Activated gamma-delta T cell treated with anti-CD3 and anti-CD28 coated beads, Interleukin-2, amount 50 U/mL, for 16 hours (primary cell): ENCODE measurements at regions not wholly inside any gene's neighbourhood (a gene's known extent, or its start where the extent isn't known, plus 50 kb on each side); places are given as distances from the start of the nearest gene placed in this dataset.

ENCODE experiments used
- DNase-seq: peaks from one replicate; pipeline ENCODE4 v3.0.0-alpha.2; 2020; ENCODE audit warnings: low read depth

DNA sequence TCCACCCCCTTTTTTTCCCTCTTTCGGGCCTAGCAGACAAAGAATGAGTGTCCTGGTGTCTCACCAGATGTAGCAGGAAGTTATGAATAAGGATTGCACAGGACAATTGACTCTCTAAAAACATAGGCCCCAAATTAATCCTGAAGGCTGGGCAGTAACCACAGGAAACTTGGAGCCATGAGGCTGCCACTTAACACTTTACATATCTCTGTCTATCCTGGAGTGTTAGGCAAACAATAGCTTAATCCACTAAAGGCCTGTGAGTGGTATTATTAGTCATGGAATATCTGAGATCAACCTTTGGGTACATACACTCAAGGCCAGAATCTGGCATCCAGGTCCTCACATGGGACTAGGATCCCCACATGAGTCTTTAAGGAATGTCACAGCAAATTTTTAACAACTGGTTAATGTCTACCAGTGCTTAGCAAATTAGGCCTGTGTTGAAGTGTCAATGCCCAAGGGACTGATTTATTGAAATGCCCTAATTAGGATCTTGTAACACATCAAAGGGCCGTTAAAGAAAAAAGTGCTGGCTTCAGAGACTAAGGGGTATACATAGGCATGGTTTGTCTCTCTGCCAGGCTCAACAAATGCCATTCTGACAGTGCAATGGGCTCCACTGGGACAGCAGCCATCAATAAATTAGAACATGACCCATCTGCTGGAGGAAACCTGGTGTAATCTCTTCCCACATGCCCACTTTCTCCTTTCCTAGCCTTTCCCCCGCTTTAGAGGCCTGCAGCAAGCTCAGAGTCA is 196.7 kb upstream of the TBX20 start:
- DNase-seq: no peak

DNA sequence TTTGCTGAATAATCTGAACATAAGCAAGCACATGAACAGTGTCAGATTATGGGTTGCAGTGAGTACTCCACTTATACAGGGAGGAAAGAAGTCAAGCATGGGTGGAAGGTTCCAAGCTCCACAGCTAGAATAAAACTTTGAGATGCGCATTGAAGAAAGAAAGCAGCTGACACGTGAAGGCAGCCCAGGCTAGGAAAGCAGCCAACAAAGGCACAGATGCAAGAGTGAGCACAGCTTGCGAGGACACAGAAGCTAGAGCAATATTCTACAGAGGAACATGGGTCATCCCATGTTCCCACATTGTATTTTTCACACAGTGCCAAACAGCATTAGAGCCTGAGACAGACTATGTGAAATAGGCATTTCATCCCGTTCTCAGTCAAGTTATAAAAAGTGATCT is 194.6 kb upstream of the TBX20 start:
- no peak for DNase-seq

DNA sequence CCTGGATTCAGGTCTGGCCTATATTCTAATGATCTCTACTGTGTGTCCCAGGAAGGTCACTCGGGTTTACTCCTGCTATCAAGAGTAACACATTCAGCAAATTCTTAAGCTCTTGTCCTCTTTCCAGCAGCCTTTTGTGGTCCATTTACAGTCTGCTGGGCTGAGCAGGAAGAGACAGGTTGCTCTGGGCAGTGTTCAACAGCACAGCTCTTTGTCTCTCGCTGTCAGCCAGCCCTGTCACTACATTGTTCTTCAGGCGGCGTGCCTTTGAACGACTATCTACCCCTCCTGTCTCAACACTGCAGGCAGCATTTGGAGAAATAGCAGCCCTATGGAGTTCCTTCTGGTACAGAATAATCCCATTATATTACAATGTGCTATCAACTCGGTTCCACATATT is 192.2 kb upstream of the TBX20 start:
- DNase-seq: no peak

DNA sequence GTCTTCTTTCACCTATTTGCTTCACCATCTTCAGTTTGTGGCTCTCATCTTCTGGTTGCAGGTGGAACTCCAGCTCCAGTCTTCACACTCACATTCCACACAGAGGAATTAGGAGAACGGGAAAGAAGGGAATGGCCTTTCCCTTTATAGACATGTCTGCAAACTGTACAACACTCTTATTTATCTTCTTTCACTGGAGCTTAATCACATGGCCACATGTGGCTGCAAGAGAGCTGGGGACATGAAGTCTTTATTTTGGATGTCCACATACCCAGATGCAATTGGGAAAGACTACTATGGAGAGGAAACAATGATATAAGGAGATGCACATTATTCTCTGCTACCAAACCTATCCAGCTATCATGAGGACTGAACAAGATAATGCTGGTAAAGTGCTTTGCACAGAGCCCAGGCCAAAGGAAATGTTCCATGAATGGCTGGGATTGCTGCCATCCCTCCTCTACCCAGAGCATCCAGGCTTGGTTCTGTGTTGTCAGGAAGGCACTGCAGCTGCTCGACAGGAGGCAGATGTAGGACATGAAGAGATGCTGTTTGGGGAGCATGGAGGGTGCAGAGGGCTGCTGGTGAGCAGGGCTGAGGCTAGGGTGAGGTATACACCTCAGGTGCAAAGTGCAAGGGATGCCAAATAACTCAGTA is 183.8 kb upstream of the TBX20 start:
- no peak for DNase-seq

DNA sequence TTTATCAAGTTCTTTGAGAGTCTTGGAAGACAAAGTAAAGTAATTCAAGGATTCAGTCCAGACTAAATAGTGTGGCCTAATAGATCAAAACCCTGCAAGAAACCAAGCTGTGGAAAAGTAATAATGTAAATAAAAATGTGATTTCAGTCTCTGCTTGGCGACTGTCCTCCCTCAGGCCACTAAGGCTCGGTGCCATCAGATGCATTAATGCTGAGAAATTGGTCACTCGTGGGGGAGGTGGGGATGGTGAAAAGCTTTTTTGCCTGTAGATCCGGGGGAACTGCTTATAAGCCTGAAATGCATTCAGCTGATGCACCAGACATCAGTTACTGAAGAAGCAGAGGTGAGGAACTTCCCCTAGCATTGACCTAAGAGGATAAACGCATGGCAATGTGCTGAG is 182.6 kb upstream of the TBX20 start:
- no peak for DNase-seq

DNA sequence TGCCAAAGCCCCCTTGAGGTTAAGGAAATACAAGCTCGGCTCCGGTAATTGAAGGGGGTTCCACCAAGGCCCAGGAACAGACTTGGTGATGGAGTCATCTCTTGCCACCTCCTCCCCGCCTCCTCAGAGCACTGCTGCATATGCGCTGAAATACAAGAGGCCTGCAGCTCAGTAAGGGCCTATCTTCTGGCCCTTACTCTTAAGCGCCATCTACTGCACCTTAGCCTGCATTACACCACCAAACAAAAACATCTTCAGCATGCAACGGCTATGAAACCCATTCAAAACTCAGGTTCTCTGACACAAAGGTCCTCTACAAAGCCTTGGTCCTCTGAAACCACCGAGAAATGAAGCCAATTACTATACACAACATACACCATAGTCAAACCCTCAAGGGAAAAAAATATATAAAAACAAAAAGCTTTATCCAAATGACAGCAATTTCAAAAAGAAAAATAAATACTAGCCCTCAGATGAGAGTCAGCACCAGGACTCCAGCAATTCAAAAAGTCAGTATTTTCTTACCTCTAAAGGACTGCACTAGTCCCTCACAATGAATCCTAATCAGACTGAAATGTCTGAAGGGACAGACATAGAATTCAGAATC is 176.8 kb upstream of the TBX20 start:
- DNase-seq: no peak

DNA sequence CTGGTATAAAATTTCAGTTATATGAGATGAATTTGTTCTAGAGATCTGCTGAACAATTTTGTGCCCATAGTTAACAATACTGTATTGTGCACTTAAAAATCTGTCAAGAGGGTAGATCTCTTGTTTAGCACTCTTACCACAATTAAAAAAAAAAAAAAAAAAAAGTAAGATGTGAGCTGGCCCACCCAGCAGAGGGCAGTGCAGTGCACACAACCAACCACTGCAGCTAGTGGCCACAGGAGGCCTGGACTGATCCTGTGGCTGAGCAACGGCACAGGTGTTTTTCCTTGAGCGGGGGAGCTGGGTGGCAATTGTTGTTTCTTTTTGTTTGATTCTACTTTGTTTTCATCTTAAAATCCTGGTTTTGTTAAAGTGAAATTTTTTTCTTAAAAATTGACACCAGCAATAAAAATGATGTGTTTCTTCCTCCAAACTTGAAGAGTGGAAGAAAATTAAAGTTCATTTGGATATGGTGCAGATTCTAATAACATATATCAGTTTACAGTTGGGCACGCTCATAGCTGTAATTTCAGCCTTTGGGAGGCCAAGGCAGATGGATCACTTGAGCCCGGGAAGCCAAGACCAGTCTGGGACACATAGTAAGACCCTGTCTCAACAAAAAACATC is 171.1 kb upstream of the TBX20 start:
- DNase-seq: peak; percentile 14

DNA sequence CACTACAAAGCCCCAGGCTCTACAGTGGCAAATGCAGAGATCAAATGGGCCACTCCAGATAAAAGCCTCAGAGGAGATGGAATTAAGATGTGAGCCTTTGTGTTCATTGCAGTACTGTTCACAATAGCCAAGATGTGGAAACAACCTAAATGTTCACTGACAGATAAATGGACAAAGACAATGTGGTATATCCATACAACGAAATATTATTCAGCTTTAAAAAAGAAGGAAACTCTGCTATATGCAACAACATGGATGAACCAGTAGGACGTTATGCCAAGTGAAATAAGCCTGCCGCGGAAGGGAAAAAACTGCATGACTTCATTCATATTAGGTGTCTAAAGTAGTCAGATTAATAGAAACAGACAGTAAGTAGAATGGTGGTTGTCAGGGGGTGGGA is 170.5 kb upstream of the TBX20 start:
- no peak for DNase-seq

DNA sequence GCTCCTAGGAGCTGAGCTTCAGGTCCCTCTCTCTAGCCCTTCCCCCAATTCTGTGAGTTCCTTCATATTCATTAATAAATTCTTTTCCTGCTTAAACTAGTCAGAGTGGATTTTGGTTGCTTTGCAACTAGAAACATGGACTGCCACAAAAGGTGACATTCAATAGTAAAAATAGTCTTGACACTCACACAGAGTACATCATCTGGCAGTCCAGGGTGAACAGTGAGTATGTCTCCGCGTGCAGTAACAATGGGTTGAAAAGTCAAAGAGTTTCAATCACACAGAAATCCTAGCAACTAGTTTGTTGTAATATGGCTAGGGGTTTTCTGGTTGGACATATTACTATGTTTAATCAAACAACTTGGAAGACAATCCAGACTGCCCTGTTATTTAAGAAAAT is 168.8 kb upstream of the TBX20 start:
- DNase-seq: no peak

DNA sequence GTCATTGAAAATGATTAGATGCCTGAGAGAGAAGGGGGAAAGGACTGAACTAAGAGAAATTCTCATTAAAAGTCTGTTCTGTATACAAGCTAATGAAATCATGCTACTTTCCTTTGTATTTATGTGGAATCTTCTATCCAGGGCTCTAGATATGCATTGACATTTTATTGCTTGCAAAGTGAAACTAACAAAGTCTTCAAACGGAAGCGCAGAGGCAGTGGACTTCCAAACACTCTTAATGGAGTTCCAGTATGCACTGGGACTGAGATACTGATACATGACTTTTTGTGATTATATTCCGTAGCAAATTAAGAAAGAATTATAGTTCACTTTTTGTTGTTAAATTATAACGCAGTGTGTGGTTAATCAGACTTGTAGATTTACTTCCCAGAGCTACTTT is 166.8 kb upstream of the TBX20 start:
- no peak for DNase-seq

DNA sequence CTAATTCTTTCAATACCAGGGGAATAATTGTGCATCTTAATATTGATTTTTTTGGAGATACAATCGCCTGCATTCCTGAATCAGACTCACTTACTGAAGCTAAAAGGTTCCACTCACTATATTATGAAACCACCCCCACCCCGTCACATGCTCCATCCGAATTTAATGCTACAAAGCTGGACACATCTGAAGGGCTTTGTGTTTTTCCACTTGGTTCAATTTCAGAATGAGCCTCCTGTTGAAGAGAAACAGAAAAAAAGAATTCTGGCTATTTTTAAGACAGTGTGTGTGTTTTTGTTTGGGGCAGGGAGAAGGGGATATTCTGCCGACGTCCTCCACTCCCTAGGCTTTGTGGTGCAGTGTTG is 165.5 kb upstream of the TBX20 start:
- DNase-seq: no peak

DNA sequence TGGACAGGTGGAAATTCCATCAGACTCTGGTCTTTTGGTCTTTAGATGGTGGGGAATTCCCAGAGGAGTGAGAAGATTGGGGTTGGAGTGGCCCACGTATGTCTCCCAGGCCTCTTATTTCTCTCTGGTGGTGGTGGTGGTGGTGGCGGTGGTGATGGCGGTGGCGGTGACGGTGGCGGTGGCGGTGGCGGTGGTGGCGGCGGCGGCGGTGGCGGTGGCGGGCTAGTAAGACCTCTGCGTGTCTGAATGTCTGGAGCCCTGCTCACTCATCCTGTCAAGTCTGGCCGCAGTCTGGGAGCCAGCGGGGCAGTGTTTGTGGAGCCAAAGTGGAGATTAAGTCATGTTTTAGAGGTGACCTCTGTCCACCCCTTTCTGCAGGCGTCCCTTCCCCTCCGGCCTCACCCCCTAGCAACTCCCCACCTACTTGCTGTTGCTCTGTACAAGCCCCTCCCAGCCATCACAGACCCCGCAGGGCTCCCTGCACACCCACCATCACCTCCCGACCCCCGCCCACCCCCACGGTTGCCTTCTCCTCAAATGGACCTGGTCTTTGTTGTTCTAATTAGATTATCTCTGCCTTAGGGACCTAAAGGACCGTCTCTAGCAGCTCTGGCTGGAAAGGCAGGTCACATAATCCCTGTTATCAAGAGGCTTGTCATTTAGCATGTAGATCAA is 165.0 kb upstream of the TBX20 start:
- no peak for DNase-seq

DNA sequence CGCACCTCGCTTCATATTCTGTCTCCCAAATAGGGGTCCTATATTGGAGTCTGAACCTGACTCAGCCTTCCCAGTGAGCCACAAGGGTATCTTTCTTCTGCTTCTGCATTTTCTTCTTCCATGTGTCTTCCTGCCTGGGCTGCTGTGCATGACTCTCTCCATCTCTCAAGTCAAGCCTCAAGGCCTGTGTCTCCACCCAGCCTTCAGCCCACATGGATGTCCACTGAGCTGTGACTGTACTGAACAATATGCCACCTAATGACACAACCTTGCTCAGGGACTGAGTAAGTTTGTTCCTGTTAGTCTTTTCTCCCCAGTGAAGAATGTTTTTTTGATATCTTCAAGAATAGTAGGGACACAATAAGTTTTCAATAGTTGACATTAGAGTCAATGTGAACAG is 162.7 kb upstream of the TBX20 start:
- DNase-seq: no peak

DNA sequence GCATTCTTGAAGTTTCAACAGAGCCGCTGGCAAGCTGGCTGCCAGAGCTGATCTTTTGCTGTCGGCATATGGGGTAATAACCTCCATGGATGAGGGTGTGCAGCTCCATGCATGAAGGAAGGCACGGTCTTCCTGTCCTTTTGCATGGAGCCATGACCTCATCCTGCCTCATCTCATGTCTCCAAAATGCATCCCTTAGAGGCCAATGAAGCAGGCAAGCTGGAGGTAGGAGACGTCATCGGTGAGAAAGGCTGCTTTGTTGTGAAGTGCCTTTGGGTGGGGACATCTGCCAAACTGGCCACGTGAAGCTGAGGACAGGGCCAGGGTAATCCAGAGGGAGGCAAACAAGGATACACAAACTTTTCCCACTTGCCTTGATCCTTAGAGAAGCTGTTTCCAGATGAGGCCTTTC is 161.5 kb upstream of the TBX20 start:
- DNase-seq: no peak

DNA sequence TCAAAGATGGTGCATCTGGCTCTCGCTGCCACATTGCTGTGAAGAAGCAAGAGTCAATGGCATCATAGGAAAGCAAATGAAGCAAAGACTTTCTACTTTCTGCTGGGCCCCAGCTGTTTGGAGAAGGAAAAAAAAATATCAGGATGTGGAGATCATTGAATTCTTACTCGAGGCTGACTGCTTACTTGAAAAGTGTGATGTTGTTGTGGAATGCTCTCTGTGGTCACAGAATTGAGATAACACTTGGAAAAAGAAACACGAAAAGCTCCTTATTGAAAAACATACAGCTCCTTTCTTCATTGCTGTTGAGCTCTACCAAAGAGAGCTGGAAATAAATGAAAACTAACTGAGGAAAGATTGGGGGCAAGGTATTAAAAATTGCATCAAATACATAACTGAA is 157.4 kb upstream of the TBX20 start:
- DNase-seq: no peak

DNA sequence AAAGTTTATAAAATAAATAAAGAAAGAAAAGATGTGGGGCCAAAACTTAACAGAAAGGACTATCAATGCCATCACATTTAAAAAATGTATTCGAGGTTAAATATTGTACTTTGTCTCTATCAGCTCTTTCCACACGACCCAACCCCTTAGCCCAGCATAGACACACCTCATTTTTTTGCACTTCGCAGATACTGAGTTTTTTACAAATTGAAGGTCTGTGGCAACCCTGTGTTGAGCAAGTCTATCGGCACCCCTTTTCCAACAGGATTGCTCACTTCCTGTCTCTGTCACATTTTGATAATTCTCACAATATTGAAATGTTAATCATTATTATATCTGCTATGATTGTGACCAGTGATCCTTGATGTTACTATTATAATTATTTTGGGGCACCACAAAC is 151.6 kb upstream of the TBX20 start:
- no peak for DNase-seq

DNA sequence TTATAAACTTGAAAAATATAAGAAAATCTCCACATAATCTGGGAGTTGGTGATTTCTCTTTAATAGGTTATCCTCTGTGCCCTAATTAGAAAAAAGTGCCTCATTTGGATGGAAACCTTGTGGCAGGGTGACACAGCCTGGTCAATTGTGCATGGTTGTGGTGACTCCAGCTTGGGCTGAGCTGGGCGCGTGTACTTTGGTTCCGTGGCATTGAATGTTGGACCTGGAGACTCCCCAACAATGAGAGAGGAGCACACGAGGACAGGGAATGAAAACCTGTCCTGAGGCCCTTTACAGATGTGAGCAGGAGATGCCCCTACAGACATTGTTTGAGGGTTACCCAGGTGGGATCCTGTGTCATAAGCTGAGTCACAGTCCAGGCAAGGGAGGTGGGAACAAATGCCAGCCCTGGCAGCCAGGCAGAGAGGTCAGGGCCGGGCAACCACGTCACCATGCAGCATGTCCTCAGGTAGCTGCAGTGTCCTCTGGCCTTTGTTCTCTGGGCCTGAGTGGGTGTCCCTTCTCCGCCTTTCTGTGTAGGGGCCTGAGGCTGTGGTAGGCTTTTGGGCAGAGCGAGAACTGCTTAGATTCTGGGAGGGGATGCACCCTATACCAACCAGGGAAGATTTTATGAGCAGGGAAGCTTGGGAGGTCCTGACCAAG is 147.4 kb upstream of the TBX20 start:
- no peak for DNase-seq

DNA sequence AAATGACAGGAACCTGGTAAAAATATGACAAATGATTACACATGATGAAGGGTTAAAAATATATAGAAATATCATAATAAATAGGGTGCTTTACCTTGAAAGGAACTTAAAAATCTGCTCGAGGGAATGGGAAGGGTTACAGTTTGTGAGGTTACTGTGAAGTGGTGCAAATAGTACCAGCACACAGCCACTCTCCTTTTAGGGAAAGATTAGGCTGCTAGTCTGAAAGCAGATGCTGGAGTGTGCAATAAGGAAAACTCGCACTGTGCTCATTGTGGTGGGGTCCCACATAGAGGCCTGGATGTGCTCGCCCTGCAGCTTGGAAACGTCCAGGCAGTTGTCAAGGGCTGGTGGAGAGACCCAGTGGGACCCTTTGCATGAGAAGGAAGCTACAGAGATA is 145.9 kb upstream of the TBX20 start:
- no peak for DNase-seq

DNA sequence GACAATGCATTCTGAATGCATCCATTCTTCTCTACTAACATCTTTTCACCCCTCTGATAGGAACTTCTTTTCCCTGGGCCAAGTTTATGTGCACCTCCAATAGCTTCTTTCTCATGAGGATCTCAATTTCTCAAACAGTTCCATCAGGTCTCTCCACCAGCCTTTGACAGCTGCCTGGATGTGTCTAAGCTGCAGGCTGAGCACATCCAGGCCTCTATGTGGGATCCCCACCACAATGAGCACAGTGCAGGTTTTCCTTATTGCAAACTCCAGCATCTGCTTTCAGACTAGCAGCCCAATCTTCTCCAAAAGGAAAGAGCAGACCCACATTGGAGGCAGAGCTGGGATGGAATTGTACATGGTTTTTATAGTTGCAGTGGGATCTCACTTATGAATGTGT is 145.3 kb upstream of the TBX20 start:
- DNase-seq: no peak

DNA sequence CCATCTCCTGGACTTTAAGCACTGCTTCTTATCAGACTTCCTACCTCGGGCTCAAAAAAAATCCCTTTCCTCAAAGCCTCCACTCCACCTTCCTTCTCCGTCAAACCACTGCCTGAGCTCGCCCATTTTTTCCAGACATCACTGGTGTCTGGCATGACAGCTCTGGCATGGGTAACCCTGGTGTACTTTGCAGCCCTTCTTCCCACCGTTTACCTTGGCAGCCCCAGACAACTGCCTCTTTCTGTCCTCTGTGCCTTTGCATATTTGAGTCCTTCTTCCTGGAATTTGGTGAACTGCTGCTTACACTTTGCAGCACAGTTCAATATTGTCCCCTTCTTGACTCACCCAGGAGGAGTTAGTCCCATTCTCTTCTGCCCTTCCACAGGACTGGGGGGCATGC is 144.6 kb upstream of the TBX20 start:
- no peak for DNase-seq

DNA sequence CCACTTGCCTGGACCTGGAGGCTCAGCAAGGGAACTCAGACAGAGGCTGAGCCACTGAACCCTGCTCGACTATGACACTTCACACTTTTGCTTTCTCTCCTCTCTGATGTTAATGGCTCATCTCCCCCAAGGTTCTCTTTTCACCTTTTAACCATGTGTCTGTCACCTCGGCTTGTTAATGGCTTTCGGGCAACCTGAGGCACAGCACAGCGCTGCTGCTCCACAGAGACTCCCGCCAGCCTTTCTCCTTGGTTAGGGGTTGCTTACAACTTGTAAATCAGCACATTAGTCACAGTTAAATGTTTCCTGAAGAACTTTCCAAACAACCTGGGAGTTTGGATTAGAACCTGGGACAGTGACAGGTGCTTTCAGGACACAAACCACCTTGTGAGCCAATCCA is 136.2 kb upstream of the TBX20 start:
- DNase-seq: no peak

DNA sequence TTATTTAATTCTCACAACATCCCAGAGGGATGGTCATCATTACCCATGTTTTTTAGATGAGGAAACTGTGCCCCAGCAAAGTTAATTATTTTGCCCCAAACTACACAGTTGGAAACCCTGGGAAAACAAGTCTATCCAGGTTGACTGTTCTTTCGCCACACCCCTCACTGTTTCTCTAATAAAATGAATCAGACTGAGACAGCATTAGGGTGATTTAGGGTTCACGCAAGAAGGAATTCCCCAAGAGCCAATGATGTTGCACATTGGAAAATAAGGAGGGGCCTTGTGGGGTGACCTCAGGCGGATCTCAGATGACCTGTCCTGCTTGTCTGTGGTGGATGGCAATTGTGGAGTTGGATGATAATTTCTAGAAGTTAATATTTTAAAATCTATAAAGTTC is 135.7 kb upstream of the TBX20 start:
- DNase-seq: no peak
